GM23338 (cell line): ENCODE measurements at regions not wholly inside any gene's neighbourhood (a gene's known extent, or its start where the extent isn't known, plus 50 kb on each side); places are given as distances from the start of the nearest gene placed in this dataset.

Experiments
- ATAC-seq: fragments of 200-7000 bp; cut with Tn5 transposase; 3 replicates; pipeline ENCODE4 v1.9.1; 2020
- DNase-seq: peaks from one replicate; pipeline ENCODE4 v3.0.0-alpha.2; 2015; ENCODE audit warnings: low spot score
- H2AFZ ChIP-seq: fragments of 200-600 bp; sonication (generic); 2 replicates; pipeline ENCODE4 v1.8.0; 2016; ENCODE audit warnings: antibody characterized with exemption, mild to moderate bottlenecking, moderate library complexity
- H3F3A ChIP-seq: fragments of 200-600 bp; sonication (generic); replicated peaks from 2 replicates; pipeline ENCODE4 v1.8.0; 2017; ENCODE audit warnings: antibody characterized with exemption, mixed run types, low read depth
- H3K27ac ChIP-seq: fragments of 200-600 bp; sonication (generic); 2 replicates; pipeline ENCODE4 v1.6.1; 2016; ENCODE audit warnings: low read depth
- H3K27me3 ChIP-seq: fragments of 200-600 bp; sonication (generic); 2 replicates; pipeline ENCODE4 v1.8.0; 2016; ENCODE audit warnings: mild to moderate bottlenecking, mixed run types, moderate library complexity; ENCODE audit not compliant: insufficient read depth
- H3K36me3 ChIP-seq: fragments of 200-600 bp; sonication (generic); 2 replicates; pipeline ENCODE4 v1.8.0; 2016; ENCODE audit warnings: mild to moderate bottlenecking; ENCODE audit not compliant: insufficient read depth
- H3K4me1 ChIP-seq: fragments of 200-600 bp; sonication (generic); 2 replicates; pipeline ENCODE4 v1.8.0; 2016; ENCODE audit warnings: mild to moderate bottlenecking, moderate library complexity; ENCODE audit not compliant: insufficient read depth
- H3K4me2 ChIP-seq: fragments of 200-600 bp; sonication (generic); 2 replicates; pipeline ENCODE4 v1.7.1; 2017; ENCODE audit warnings: mixed run types
- H3K4me3 ChIP-seq: fragments of 200-600 bp; sonication (generic); 2 replicates; pipeline ENCODE4 v1.6.1; 2016; ENCODE audit warnings: mixed run types
- H3K79me2 ChIP-seq: fragments of 200-600 bp; sonication (generic); replicated peaks from 2 replicates; pipeline ENCODE4 v1.8.0; 2017; ENCODE audit warnings: mild to moderate bottlenecking; ENCODE audit not compliant: insufficient read depth
- H3K9me2 ChIP-seq: fragments of 200-600 bp; sonication (generic); 2 replicates; pipeline ENCODE4 v1.8.0; 2017; ENCODE audit not compliant: insufficient read depth
- H4K20me1 ChIP-seq: fragments of 200-600 bp; sonication (generic); replicated peaks from 2 replicates; pipeline ENCODE4 v1.8.0; 2017; ENCODE audit warnings: mild to moderate bottlenecking; ENCODE audit not compliant: insufficient read depth
- H3K27ac Mint-ChIP-seq: 2 replicates; pipeline ENCODE4 v1.8.0; 2020; ENCODE audit warnings: inconsistent platforms, mild to moderate bottlenecking, moderate library complexity, mixed read lengths
- H3K27me3 Mint-ChIP-seq: 3 replicates; pipeline ENCODE4 v1.8.0; 2022; ENCODE audit warnings: low read depth, mild to moderate bottlenecking, moderate library complexity, mixed read lengths, inconsistent platforms; ENCODE audit not compliant: insufficient read depth, poor library complexity
- H3K36me3 Mint-ChIP-seq: 3 replicates; pipeline ENCODE4 v1.8.0; 2021; ENCODE audit warnings: low read depth, mild to moderate bottlenecking, inconsistent platforms, moderate library complexity, mixed read lengths
- H3K4me1 Mint-ChIP-seq: 3 replicates; pipeline ENCODE4 v1.8.0; 2020; ENCODE audit warnings: mild to moderate bottlenecking, inconsistent platforms, mixed read lengths
- H3K4me3 Mint-ChIP-seq: 3 replicates; pipeline ENCODE4 v1.8.0; 2021; ENCODE audit warnings: moderate library complexity, mild to moderate bottlenecking, inconsistent platforms, mixed read lengths
- H3K9me3 Mint-ChIP-seq: 3 replicates; pipeline ENCODE4 v1.8.0; 2020; ENCODE audit warnings: moderate library complexity, mild to moderate bottlenecking, inconsistent platforms, mixed read lengths
- CREB1 ChIP-seq: fragments of 250-450 bp; sonication (Bioruptor Pico); IDR thresholded peaks from 2 replicates; pipeline ENCODE4 v1.5.0; 2020; ENCODE audit warnings: low read depth, mild to moderate bottlenecking, moderate library complexity
- CTCF ChIP-seq, 2 experiments: fragments of 200-600 bp in 1 of 2; sonication (generic) in 1 of 2; conservative IDR thresholded peaks; 2 replicates each; pipeline versions ENCODE4 v1.5.1 to v1.6.1; 2016 to 2017; ENCODE audit warnings: antibody characterized with exemption in 2 of 2, low read depth in 2 of 2, mild to moderate bottlenecking in 2 of 2, moderate library complexity in 1 of 2
- ETS1 ChIP-seq: IDR thresholded peaks from 2 replicates; pipeline ENCODE4 v1.6.1; 2016; ENCODE audit warnings: antibody characterized with exemption
- EZH2 ChIP-seq: fragments of 200-600 bp; sonication (generic); IDR thresholded peaks from one replicate; pipeline ENCODE4 v1.8.0; 2017; ENCODE audit warnings: antibody characterized with exemption, mild to moderate bottlenecking, low read depth; ENCODE audit not compliant: unreplicated experiment
- EZH2phosphoT487 ChIP-seq: fragments of 200-600 bp; sonication (generic); IDR thresholded peaks from one replicate; pipeline ENCODE4 v1.8.1; 2018; ENCODE audit warnings: antibody characterized with exemption; ENCODE audit not compliant: unreplicated experiment
- JUNB ChIP-seq: IDR thresholded peaks from one replicate; pipeline ENCODE4 v1.6.1; 2016; ENCODE audit warnings: antibody characterized with exemption; ENCODE audit not compliant: unreplicated experiment
- NANOG ChIP-seq: IDR thresholded peaks from 2 replicates; pipeline ENCODE4 v1.6.1; 2016; ENCODE audit warnings: antibody characterized with exemption, borderline replicate concordance
- POLR2AphosphoS5 ChIP-seq: IDR thresholded peaks from 2 replicates; pipeline ENCODE4 v1.6.1; 2016; ENCODE audit warnings: antibody characterized with exemption, low read depth
- REST ChIP-seq: IDR thresholded peaks from one replicate; pipeline ENCODE4 v1.6.1; 2018; ENCODE audit warnings: antibody characterized with exemption; ENCODE audit not compliant: unreplicated experiment
- STAT1 ChIP-seq: IDR thresholded peaks from one replicate; pipeline ENCODE4 v1.6.1; 2016; ENCODE audit warnings: antibody characterized with exemption; ENCODE audit not compliant: unreplicated experiment
- ZNF114 ChIP-seq: fragments of 250-450 bp; sonication (Bioruptor Pico); IDR thresholded peaks from 2 replicates; pipeline ENCODE4 v1.5.0; 2020; ENCODE audit warnings: mild to moderate bottlenecking, moderate library complexity
- ZNF331 ChIP-seq: fragments of 250-450 bp; sonication (Bioruptor Pico); IDR thresholded peaks from 2 replicates; pipeline ENCODE4 v1.5.0; 2020; ENCODE audit warnings: low read depth, mild to moderate bottlenecking, moderate library complexity
- ZNF462 ChIP-seq: fragments of 250-450 bp; sonication (Bioruptor Pico); IDR thresholded peaks from 2 replicates; pipeline ENCODE4 v1.5.0; 2020; ENCODE audit warnings: mild to moderate bottlenecking, moderate library complexity

GRCh38 chr2:142602418-142602989, 275.0 kb upstream of the KYNU start:
- no peak overlapping the region for H3K27ac ChIP-seq
- Mint-ChIP-seq H3K36me3 (no peaks in the 10 kb centered on the region), H3K9me3 (no peaks in the 10 kb centered on the region), H3K4me1 (no peaks in the 10 kb centered on the region), H3K27me3 (no peaks in the 10 kb centered on the region), H3K27ac (no peak overlapping the region), H3K4me3 (no peak overlapping the region)
- DNase-seq (no peak), ATAC-seq (no peak)
- no peak overlapping the region for H3K4me3 ChIP-seq
- no peaks in the 10 kb centered on the region for H3K9me2 ChIP-seq
- H3K4me2 ChIP-seq = no peak overlapping the region
- H4K20me1 ChIP-seq = no peaks in the 10 kb centered on the region
- no peak overlapping the region for H2AFZ ChIP-seq
- no peaks in the 10 kb centered on the region for H3K27me3 ChIP-seq
- H3F3A ChIP-seq = no peaks in the 10 kb centered on the region
- H3K79me2 ChIP-seq = no peaks in the 10 kb centered on the region
- H3K36me3 ChIP-seq = no peaks in the 10 kb centered on the region
- no peak for TF ChIP-seq ZNF331 (CRISPR knock-in tag)
- TF ChIP-seq REST = no peak
- TF ChIP-seq EZH2 = no peak
- TF ChIP-seq ZNF114 (CRISPR knock-in tag) = no peak
- no peak for TF ChIP-seq CREB1 (CRISPR knock-in tag)
- TF ChIP-seq CTCF (conservative IDR thresholded peaks at IDR 0.05; ENCODE audit: low read depth in 2 of 2) = no peak
- no peak for TF ChIP-seq NANOG
- no peak for TF ChIP-seq JUNB
- no peak for TF ChIP-seq ETS1
- no peak for TF ChIP-seq EZH2phosphoT487
- no peak for TF ChIP-seq POLR2AphosphoS5
- TF ChIP-seq ZNF462 = no peak
- TF ChIP-seq STAT1 = no peak
- H3K4me1 ChIP-seq = no peaks in the 10 kb centered on the region
